PC-3 (cell line): ENCODE measurements at regions not wholly inside any gene's neighbourhood (a gene's known extent, or its start where the extent isn't known, plus 50 kb on each side); places are given as distances from the start of the nearest gene placed in this dataset.

Experiments used
- ATAC-seq: fragments of 200-7000 bp; cut with Tn5 transposase; 2 replicates; pipeline ENCODE4 v1.9.1; 2020; ENCODE audit warnings: mild to moderate bottlenecking, moderate library complexity
- BruUV-seq: library from RNA; stranded (reverse); fragments of 400-500 nt; replicated peaks from 2 replicates; lab custom pipeline; 2021; lab: Mats Ljungman, UMichigan
- CTCF ChIA-PET: fragments of 300-600 bp; sonication (Branson Sonifier 250); formaldehyde crosslinking; loops from one replicate; lab custom pipeline; 2022; ENCODE audit warnings: antibody characterized with exemption; lab: Charles Lee
- POLR2A ChIA-PET: fragments of 300-600 bp; sonication (Branson Sonifier 250); formaldehyde crosslinking; loops from one replicate; lab custom pipeline; 2022; ENCODE audit warnings: antibody characterized with exemption; ENCODE audit not compliant: unreplicated experiment; lab: Charles Lee
- DNase-seq: peaks from one replicate; pipeline ENCODE4 v3.0.0-alpha.2; 2015
- H2AFZ ChIP-seq: fragments of 300-600 bp; sonication (generic); 2 replicates; pipeline ENCODE4 v1.6.0; 2016; ENCODE audit warnings: antibody characterized with exemption, low read length
- H3F3A ChIP-seq: fragments of 300-600 bp; sonication (generic); one replicate; pipeline ENCODE4 v1.6.0; 2017; ENCODE audit warnings: antibody characterized with exemption, low read length, control low read depth, mild to moderate bottlenecking; ENCODE audit not compliant: unreplicated experiment
- H3K27ac ChIP-seq: fragments of 300-600 bp; sonication (generic); 2 replicates; pipeline ENCODE4 v1.5.1; 2016; ENCODE audit warnings: mild to moderate bottlenecking, low read length
- H3K27me3 ChIP-seq: fragments of 300-600 bp; sonication (generic); 2 replicates; pipeline ENCODE4 v1.6.1; 2016; ENCODE audit warnings: low read length, mixed read lengths
- H3K36me3 ChIP-seq: fragments of 300-600 bp; sonication (generic); 2 replicates; pipeline ENCODE4 v1.6.1; 2016; ENCODE audit warnings: low read depth, mixed run types, low read length, mixed read lengths
- H3K4me1 ChIP-seq: fragments of 300-600 bp; sonication (generic); 2 replicates; pipeline ENCODE4 v1.5.1; 2016; ENCODE audit warnings: low read length; ENCODE audit not compliant: insufficient read depth
- H3K4me2 ChIP-seq: fragments of 300-600 bp; sonication (generic); 2 replicates; pipeline ENCODE4 v1.6.0; 2016; ENCODE audit warnings: low read length
- H3K4me3 ChIP-seq: fragments of 300-600 bp; sonication (generic); 2 replicates; pipeline ENCODE4 v1.5.1; 2016; ENCODE audit warnings: mild to moderate bottlenecking, low read length, mixed read lengths
- H3K79me2 ChIP-seq: fragments of 300-600 bp; sonication (generic); 2 replicates; pipeline ENCODE4 v1.6.1; 2017; ENCODE audit warnings: low read length, mixed read lengths
- H3K9ac ChIP-seq: fragments of 300-600 bp; sonication (generic); 2 replicates; pipeline ENCODE4 v1.6.0; 2016; ENCODE audit warnings: mild to moderate bottlenecking, low read length
- H3K9me2 ChIP-seq: fragments of 300-600 bp; sonication (generic); replicated peaks from 2 replicates; pipeline ENCODE4 v1.6.1; 2016; ENCODE audit warnings: mixed run types, low read length, mixed read lengths
- H3K9me3 ChIP-seq: fragments of 300-600 bp; sonication (generic); 2 replicates; pipeline ENCODE4 v1.6.1; 2016; ENCODE audit warnings: low read length, mixed read lengths
- H4K20me1 ChIP-seq: fragments of 300-600 bp; sonication (generic); 2 replicates; pipeline ENCODE4 v1.6.1; 2016; ENCODE audit warnings: low read length, mixed read lengths
- EZH2 ChIP-seq: fragments of 300-600 bp; sonication (generic); IDR thresholded peaks from one replicate; pipeline ENCODE4 v1.6.1; 2017; ENCODE audit warnings: antibody characterized with exemption, mild to moderate bottlenecking, low read length; ENCODE audit not compliant: unreplicated experiment
- EZH2phosphoT487 ChIP-seq: fragments of 300-600 bp; sonication (generic); IDR thresholded peaks from 2 replicates; pipeline ENCODE4 v1.6.1; 2018; ENCODE audit warnings: mild to moderate bottlenecking, antibody characterized with exemption, low read length, borderline replicate concordance
- intact Hi-C: fragments of 100-400 bp; cut with micrococcal nuclease; formaldehyde crosslinking; loops from 2 replicates; pipeline ENCODE4 v1.9.0; 2023
- TF ChIP-seq, protein P1 (sequence below): fragments of 300-600 bp; sonication (generic); conservative IDR thresholded peaks from 2 replicates; pipeline ENCODE4 v1.5.1; 2017; ENCODE audit warnings: antibody characterized with exemption, low read depth, mild to moderate bottlenecking, low read length

DNA sequence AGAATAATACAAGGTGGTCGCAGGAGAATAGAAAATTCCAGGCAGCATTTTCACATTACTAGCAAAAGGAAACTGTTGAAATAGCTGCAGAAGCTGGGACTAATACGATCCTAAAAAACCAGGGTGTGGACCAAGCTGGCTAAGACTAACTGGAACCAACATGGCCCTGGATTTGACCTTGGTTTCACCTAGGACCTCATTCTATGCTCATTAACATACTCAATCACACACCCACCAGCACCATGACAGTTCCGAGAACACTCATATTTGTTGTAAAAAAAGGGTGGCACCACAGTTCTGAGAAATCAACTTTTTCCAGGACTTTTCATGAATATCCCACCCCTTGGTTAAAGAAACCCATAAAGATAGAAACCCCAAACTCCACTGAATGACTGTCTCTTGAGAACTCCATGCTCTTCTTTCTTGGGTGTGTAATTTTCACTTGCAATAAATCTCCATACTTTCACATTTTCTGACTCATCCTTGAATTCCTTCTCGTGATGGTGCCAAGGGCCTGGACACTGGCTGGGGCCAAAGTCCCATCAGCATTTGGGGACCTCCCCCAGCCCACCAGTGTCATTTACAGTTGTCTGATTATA lies 164.3 kb upstream of the CHST9 start:
- no peak for DNase-seq
- H3K27me3 ChIP-seq = peaks cover 81% of the 10 kb centered on the region
- no peaks in the 10 kb centered on the region for H3K36me3 ChIP-seq
- H3K9me2 ChIP-seq = no peaks in the 10 kb centered on the region
- no peaks in the 10 kb centered on the region for H3K4me1 ChIP-seq
- H2AFZ ChIP-seq = no peak overlapping the region
- H3F3A ChIP-seq = no peaks in the 10 kb centered on the region
- intact Hi-C loops = no loop called here
- H3K4me3 ChIP-seq = no peak overlapping the region
- H3K9me3 ChIP-seq = no peaks in the 10 kb centered on the region
- no peak overlapping the region for H3K4me2 ChIP-seq
- H3K79me2 ChIP-seq = no peaks in the 10 kb centered on the region
- POLR2A ChIA-PET = no interaction called here
- ATAC-seq = no peak
- CTCF ChIA-PET = no interaction called here
- H4K20me1 ChIP-seq = no peaks in the 10 kb centered on the region
- TF ChIP-seq, protein P1, sequence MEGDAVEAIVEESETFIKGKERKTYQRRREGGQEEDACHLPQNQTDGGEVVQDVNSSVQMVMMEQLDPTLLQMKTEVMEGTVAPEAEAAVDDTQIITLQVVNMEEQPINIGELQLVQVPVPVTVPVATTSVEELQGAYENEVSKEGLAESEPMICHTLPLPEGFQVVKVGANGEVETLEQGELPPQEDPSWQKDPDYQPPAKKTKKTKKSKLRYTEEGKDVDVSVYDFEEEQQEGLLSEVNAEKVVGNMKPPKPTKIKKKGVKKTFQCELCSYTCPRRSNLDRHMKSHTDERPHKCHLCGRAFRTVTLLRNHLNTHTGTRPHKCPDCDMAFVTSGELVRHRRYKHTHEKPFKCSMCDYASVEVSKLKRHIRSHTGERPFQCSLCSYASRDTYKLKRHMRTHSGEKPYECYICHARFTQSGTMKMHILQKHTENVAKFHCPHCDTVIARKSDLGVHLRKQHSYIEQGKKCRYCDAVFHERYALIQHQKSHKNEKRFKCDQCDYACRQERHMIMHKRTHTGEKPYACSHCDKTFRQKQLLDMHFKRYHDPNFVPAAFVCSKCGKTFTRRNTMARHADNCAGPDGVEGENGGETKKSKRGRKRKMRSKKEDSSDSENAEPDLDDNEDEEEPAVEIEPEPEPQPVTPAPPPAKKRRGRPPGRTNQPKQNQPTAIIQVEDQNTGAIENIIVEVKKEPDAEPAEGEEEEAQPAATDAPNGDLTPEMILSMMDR = no peak
- TF ChIP-seq EZH2 (no peak), EZH2phosphoT487 (no peak)
- no peak overlapping the region for H3K27ac ChIP-seq
- no TSS peak for BruUV-seq
- no peak overlapping the region for H3K9ac ChIP-seq

DNA sequence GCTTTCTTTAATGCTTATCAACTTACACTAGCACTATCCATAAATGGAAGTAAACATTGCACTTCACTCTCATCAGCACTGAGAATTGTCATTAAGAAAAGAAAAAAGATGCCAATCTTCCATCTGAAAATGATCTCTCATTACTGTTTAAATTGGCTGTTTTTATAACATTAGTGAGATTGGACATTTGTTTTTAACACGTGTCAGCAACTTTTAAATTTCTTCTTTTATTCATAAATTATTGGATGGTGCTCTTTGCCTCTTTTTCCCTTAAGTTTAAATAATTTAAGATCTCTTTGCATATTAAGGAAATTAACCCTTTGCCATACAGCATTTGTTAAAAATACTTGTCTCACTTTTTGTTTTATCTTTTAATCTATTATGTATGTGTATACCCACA lies 146.5 kb upstream of the CHST9 start:
- ChIA-PET POLR2A (no interaction called here), CTCF (no interaction called here)
- Histone ChIP-seq H3K4me3 (no peak overlapping the region), H3K79me2 (no peaks in the 10 kb centered on the region), H3K4me2 (no peak overlapping the region), H2AFZ (no peak overlapping the region), H3K9me3 (no peaks in the 10 kb centered on the region), H3K36me3 (no peaks in the 10 kb centered on the region), H3K4me1 (no peaks in the 10 kb centered on the region), H4K20me1 (no peaks in the 10 kb centered on the region), H3F3A (no peaks in the 10 kb centered on the region), H3K9me2 (no peaks in the 10 kb centered on the region), H3K27ac (no peak overlapping the region), H3K9ac (no peak overlapping the region), H3K27me3 (peaks cover 30% of the 10 kb centered on the region)
- no TSS peak for BruUV-seq
- TF ChIP-seq EZH2phosphoT487 = no peak
- TF ChIP-seq, protein P1 = no peak
- no peak for TF ChIP-seq EZH2
- intact Hi-C loops = no loop called here
- ATAC-seq = no peak
- no peak for DNase-seq

DNA sequence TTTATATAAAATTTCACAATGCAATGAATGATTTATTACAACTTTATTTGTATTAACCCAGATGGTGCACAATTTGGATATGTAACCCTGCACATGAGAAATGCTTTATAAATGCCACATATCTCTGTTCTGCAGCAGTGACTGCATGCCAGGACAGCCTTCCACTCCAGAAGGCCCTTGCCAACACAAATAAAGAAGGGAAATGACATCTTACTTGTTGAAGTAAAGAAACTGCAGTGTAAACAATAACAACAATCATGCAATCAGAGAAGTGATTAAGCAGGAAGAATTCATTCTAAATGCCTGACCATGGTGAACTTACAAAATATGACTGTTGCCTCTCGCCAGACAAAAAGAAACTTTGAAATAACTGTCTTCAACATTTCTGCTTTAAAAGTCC lies 129.9 kb upstream of the CHST9 start:
- Histone ChIP-seq H3K4me1 (no peaks in the 10 kb centered on the region), H3F3A (no peaks in the 10 kb centered on the region), H2AFZ (no peak overlapping the region), H3K9me3 (no peaks in the 10 kb centered on the region), H3K9me2 (no peaks in the 10 kb centered on the region), H3K4me2 (no peak overlapping the region), H3K36me3 (no peaks in the 10 kb centered on the region), H3K79me2 (no peaks in the 10 kb centered on the region), H3K27ac (no peak overlapping the region), H3K4me3 (no peak overlapping the region), H4K20me1 (no peaks in the 10 kb centered on the region), H3K9ac (no peak overlapping the region), H3K27me3 (peaks cover 16% of the 10 kb centered on the region; the same call in 1 of the 2 replicates)
- ChIA-PET CTCF (no interaction called here), POLR2A (no interaction called here)
- DNase-seq (peak; percentile 2), ATAC-seq (no peak)
- BruUV-seq = no TSS peak
- no peak for TF ChIP-seq EZH2phosphoT487
- TF ChIP-seq, protein P1 = no peak
- no peak for TF ChIP-seq EZH2
- intact Hi-C loops = no loop called here
